GM12878 (cell line): ENCODE measurements at regions not wholly inside any gene's neighbourhood (a gene's known extent, or its start where the extent isn't known, plus 50 kb on each side); places are given as distances from the start of the nearest gene placed in this dataset.

ENCODE experiments used
- HCFC1 ChIP-seq: fragments of 150-350 bp; IDR thresholded peaks from 2 replicates; pipeline ENCODE4 v1.6.1; 2014; ENCODE audit warnings: low read length
- NFIC ChIP-seq: IDR thresholded peaks from 2 replicates; pipeline ENCODE4 v1.6.1; 2012; ENCODE audit warnings: low read depth, mild to moderate bottlenecking, inconsistent platforms, low read length, moderate library complexity
- STAT3 ChIP-seq: IDR thresholded peaks from 2 replicates; pipeline ENCODE4 v1.6.1; 2011; ENCODE audit warnings: low read depth, low read length, improper control_type of control experiment
- ZSCAN29 ChIP-seq: fragments of 450-650 bp; IDR thresholded peaks from 2 replicates; pipeline ENCODE4 v1.6.1; 2017; ENCODE audit warnings: mild to moderate bottlenecking, moderate library complexity
- TF ChIP-seq, protein P1 (sequence below): fragments of 450-650 bp; IDR thresholded peaks from 2 replicates; pipeline ENCODE4 v1.6.1; 2018; ENCODE audit warnings: borderline replicate concordance, mild to moderate bottlenecking; ENCODE audit not compliant: partially characterized antibody
- TF ChIP-seq, protein P2 (sequence below): IDR thresholded peaks from 2 replicates; pipeline ENCODE4 v1.6.1; 2011; ENCODE audit warnings: borderline replicate concordance, low read depth, mild to moderate bottlenecking, moderate library complexity, mixed read lengths, low read length; ENCODE audit not compliant: insufficient read depth; ENCODE audit errors: extremely low read length
- TF ChIP-seq, protein P3 (sequence below): IDR thresholded peaks from 2 replicates; pipeline ENCODE4 v1.6.1; 2012; ENCODE audit warnings: low read depth, low read length, improper control_type of control experiment
- TF ChIP-seq, protein P4 (sequence below): IDR thresholded peaks from 2 replicates; pipeline ENCODE4 v1.6.1; 2011; ENCODE audit warnings: borderline replicate concordance, low read depth, mild to moderate bottlenecking, moderate library complexity, low read length; ENCODE audit not compliant: insufficient read depth, poor library complexity, severe bottlenecking

DNA sequence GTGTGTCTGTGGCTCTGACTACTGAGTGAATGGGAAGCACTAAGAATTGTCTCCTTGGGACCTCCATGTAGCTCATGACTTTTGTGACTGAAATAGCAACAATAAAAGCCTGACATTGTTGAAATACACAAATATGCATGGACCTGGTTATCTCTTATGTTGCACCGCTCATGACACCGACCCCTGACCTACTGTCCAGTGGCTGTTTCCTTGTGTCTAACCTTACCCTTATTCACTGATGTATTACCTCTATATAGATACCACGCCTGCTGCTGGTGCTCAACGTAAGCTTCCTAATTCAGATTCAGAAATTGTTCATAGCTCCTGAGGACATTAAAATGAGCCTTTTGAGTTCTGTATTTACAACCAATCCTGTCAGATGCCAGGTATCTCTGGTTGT lies 243.4 kb upstream of the SEMA3C start (continued):
- TF ChIP-seq, protein P1, sequence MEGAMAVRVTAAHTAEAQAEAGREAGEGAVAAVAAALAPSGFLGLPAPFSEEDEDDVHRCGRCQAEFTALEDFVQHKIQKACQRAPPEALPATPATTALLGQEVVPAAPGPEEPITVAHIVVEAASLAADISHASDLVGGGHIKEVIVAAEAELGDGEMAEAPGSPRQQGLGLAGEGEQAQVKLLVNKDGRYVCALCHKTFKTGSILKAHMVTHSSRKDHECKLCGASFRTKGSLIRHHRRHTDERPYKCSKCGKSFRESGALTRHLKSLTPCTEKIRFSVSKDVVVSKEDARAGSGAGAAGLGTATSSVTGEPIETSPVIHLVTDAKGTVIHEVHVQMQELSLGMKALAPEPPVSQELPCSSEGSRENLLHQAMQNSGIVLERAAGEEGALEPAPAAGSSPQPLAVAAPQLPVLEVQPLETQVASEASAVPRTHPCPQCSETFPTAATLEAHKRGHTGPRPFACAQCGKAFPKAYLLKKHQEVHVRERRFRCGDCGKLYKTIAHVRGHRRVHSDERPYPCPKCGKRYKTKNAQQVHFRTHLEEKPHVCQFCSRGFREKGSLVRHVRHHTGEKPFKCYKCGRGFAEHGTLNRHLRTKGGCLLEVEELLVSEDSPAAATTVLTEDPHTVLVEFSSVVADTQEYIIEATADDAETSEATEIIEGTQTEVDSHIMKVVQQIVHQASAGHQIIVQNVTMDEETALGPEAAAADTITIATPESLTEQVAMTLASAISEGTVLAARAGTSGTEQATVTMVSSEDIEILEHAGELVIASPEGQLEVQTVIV = no peak
- TF ChIP-seq, protein P2, sequence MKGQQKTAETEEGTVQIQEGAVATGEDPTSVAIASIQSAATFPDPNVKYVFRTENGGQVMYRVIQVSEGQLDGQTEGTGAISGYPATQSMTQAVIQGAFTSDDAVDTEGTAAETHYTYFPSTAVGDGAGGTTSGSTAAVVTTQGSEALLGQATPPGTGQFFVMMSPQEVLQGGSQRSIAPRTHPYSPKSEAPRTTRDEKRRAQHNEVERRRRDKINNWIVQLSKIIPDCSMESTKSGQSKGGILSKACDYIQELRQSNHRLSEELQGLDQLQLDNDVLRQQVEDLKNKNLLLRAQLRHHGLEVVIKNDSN = no peak
- no peak for TF ChIP-seq HCFC1
- no peak for TF ChIP-seq NFIC
- TF ChIP-seq, protein P3, sequence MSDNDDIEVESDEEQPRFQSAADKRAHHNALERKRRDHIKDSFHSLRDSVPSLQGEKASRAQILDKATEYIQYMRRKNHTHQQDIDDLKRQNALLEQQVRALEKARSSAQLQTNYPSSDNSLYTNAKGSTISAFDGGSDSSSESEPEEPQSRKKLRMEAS = no peak
- TF ChIP-seq, protein P4, sequence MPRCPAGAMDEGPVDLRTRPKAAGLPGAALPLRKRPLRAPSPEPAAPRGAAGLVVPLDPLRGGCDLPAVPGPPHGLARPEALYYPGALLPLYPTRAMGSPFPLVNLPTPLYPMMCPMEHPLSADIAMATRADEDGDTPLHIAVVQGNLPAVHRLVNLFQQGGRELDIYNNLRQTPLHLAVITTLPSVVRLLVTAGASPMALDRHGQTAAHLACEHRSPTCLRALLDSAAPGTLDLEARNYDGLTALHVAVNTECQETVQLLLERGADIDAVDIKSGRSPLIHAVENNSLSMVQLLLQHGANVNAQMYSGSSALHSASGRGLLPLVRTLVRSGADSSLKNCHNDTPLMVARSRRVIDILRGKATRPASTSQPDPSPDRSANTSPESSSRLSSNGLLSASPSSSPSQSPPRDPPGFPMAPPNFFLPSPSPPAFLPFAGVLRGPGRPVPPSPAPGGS = no peak
- TF ChIP-seq STAT3 = no peak
- TF ChIP-seq ZSCAN29 = no peak
